K562 (cell line): ENCODE measurements at regions not wholly inside any gene's neighbourhood (a gene's known extent, or its start where the extent isn't known, plus 50 kb on each side); places are given as distances from the start of the nearest gene placed in this dataset.

Experiments
- ATAC-seq: fragments of 200-7000 bp; cut with Tn5 transposase; 3 replicates; pipeline ENCODE4 v1.9.1; 2020; ENCODE audit warnings: moderate library complexity
- BruUV-seq: library from RNA; stranded (reverse); fragments of 400-500 nt; replicated peaks from 2 replicates; lab custom pipeline; 2021; lab: Mats Ljungman, UMichigan
- CTCF ChIA-PET: fragments of 300-600 bp; formaldehyde crosslinking; extraction: SDS; loops from one replicate; lab custom pipeline; 2021; ENCODE audit warnings: low intra/inter-chr PET ratio; lab: Yijun Ruan, JAX
- POLR2A ChIA-PET: fragments of 300-600, 350-650 bp; sonication (Branson Sonifier 250); formaldehyde crosslinking; extraction: SDS; loops from one replicate; lab custom pipeline; 2021; ENCODE audit warnings: antibody characterized with exemption, inconsistent platforms; lab: Yijun Ruan, JAX
- DNase-seq, 4 experiments: peaks; one replicate each; pipeline versions ENCODE4 v3.0.0 to v3.0.0-alpha.2; 2011 to 2018; ENCODE audit warnings: low spot score in 3 of 4, mixed read lengths in 3 of 4; ENCODE audit errors: extremely low read depth in 1 of 4
- FAIRE-seq: peaks from 2 replicates; lab custom pipeline; 2011; peaks lifted over from hg19 to GRCh38; lab: Jason Lieb, UNC
- H2AFZ ChIP-seq: 2 replicates; pipeline ENCODE4 v1.6.0; 2011; ENCODE audit warnings: low read depth, low read length, control low read depth, inconsistent platforms
- H3K27ac ChIP-seq: fragments of 200-600 bp; 3 replicates; pipeline ENCODE4 v1.8.0; 2011; ENCODE audit warnings: low read depth, mild to moderate bottlenecking, control low read depth, inconsistent platforms, low read length, moderate library complexity, mixed read lengths; ENCODE audit errors: extremely low read depth
- H3K27me3 ChIP-seq, 2 experiments: fragments of 300-600 bp in 1 of 2; 2 replicates in 1 of 2; 3 replicates in 1 of 2; pipeline versions ENCODE4 v1.6.0 to v1.8.0; 2011; ENCODE audit warnings: inconsistent platforms in 2 of 2, low read length in 2 of 2, mild to moderate bottlenecking in 1 of 2, mixed read lengths in 1 of 2, moderate library complexity in 1 of 2; ENCODE audit not compliant: control insufficient read depth in 2 of 2, insufficient read depth in 2 of 2
- H3K36me3 ChIP-seq: fragments of 300-600 bp; 3 replicates; pipeline ENCODE4 v1.8.0; 2011; ENCODE audit warnings: mild to moderate bottlenecking, low read length, inconsistent platforms; ENCODE audit not compliant: control insufficient read depth, insufficient read depth
- H3K4me1 ChIP-seq, 2 experiments: fragments of 200-600 bp in 1 of 2; replicated peaks in 1 of 2; 2 replicates in 1 of 2; 3 replicates in 1 of 2; pipeline versions ENCODE4 v1.5.1 to v1.8.0; 2011; ENCODE audit warnings: inconsistent platforms in 2 of 2, low read length in 2 of 2, mild to moderate bottlenecking in 1 of 2, mixed read lengths in 1 of 2, moderate library complexity in 1 of 2; ENCODE audit not compliant: control insufficient read depth in 2 of 2, insufficient read depth in 2 of 2
- H3K4me2 ChIP-seq: 2 replicates; pipeline ENCODE4 v1.6.1; 2011; ENCODE audit warnings: low read length, control low read depth, inconsistent platforms, mixed read lengths; ENCODE audit not compliant: insufficient read depth
- H3K4me3 ChIP-seq: fragments of 200-600 bp; sonication (generic), shearing (Covaris generic); 2 replicates; pipeline ENCODE4 v1.5.1; 2016; ENCODE audit warnings: control low read depth, inconsistent platforms
- H3K79me2 ChIP-seq: fragments of 200-600 bp; 3 replicates; pipeline ENCODE4 v1.8.0; 2011; ENCODE audit warnings: low read length, inconsistent platforms; ENCODE audit not compliant: control insufficient read depth, insufficient read depth
- H3K9ac ChIP-seq, 2 experiments: 2 replicates each; pipeline versions ENCODE4 v1.6.0 to v1.6.1; 2011; ENCODE audit warnings: low read depth in 2 of 2, low read length in 2 of 2, control low read depth in 1 of 2, inconsistent platforms in 1 of 2, mild to moderate bottlenecking in 1 of 2, mixed read lengths in 1 of 2; ENCODE audit not compliant: insufficient read depth in 1 of 2
- H3K9me1 ChIP-seq: one replicate; pipeline ENCODE4 v1.6.0; 2011; ENCODE audit warnings: inconsistent platforms, mild to moderate bottlenecking, low read length, moderate library complexity; ENCODE audit not compliant: control insufficient read depth, insufficient read depth
- H3K9me3 ChIP-seq: replicated peaks from 2 replicates; pipeline ENCODE4 v1.5.1; 2011; ENCODE audit warnings: low read depth, low read length, inconsistent platforms; ENCODE audit not compliant: control insufficient read depth, insufficient read depth
- H4K20me1 ChIP-seq: replicated peaks from 2 replicates; pipeline ENCODE4 v1.6.1; 2011; ENCODE audit warnings: low read length, inconsistent platforms, mixed read lengths; ENCODE audit not compliant: control insufficient read depth, insufficient read depth
- DMBX1 ChIP-seq: fragments of 250-450 bp; sonication (Bioruptor Pico); IDR thresholded peaks from 2 replicates; pipeline ENCODE4 v1.8.0; 2022; ENCODE audit warnings: inconsistent platforms, mild to moderate bottlenecking, moderate library complexity, borderline replicate concordance
- GTF2E2 ChIP-seq: fragments of 200-800 bp; sonication (Bioruptor generic); IDR thresholded peaks from 2 replicates; pipeline ENCODE4 v1.6.1; 2016; ENCODE audit warnings: missing genetic modification characterization, missing compliant biosample characterization
- HDAC8 ChIP-seq: fragments of 450-650 bp; IDR thresholded peaks from 2 replicates; pipeline ENCODE4 v1.6.1; 2016; ENCODE audit warnings: mild to moderate bottlenecking, missing genetic modification characterization, moderate library complexity, missing compliant biosample characterization
- KLF13 ChIP-seq: fragments of 450-650 bp; IDR thresholded peaks from 2 replicates; pipeline ENCODE4 v1.6.1; 2016; ENCODE audit warnings: missing genetic modification characterization, low read depth, mild to moderate bottlenecking, missing compliant biosample characterization, moderate library complexity, borderline replicate concordance
- NCOA6 ChIP-seq: fragments of 450-650 bp; IDR thresholded peaks from 2 replicates; pipeline ENCODE4 v1.6.1; 2017; ENCODE audit warnings: mild to moderate bottlenecking
- RAD21 ChIP-seq, 2 experiments: fragments of 250-450 bp in 1 of 2; fragments of 450-650 bp in 1 of 2; sonication (Bioruptor Pico) in 1 of 2; formaldehyde crosslinking in 1 of 2; IDR thresholded peaks in 1 of 2; conservative IDR thresholded peaks in 1 of 2; 2 replicates each; pipeline versions ENCODE4 v1.4.0 to v1.8.0; 2020 to 2022; ENCODE audit warnings: mild to moderate bottlenecking in 2 of 2, moderate library complexity in 1 of 2
- SMAD4 ChIP-seq: fragments of 250-450 bp; sonication (Bioruptor Pico); conservative IDR thresholded peaks from 2 replicates; pipeline ENCODE4 v1.8.0; 2021; ENCODE audit warnings: inconsistent platforms, mild to moderate bottlenecking, moderate library complexity
- TGIF2 ChIP-seq: sonication (generic); formaldehyde crosslinking; IDR thresholded peaks from 2 replicates; pipeline ENCODE4 v1.8.1; 2022; ENCODE audit warnings: mild to moderate bottlenecking, missing genetic modification reagents, moderate library complexity
- THAP7 ChIP-seq: fragments of 250-450 bp; sonication (Bioruptor Pico); IDR thresholded peaks from 2 replicates; pipeline ENCODE4 v1.5.0; 2021
- TOE1 ChIP-seq, 2 experiments: fragments of 450-650 bp in 1 of 2; sonication (generic) in 1 of 2; formaldehyde crosslinking in 1 of 2; IDR thresholded peaks; 2 replicates each; pipeline versions ENCODE4 v1.7.1 to v1.8.0; 2016 to 2022; ENCODE audit warnings: borderline replicate concordance in 2 of 2, mild to moderate bottlenecking in 2 of 2, antibody characterized with exemption in 1 of 2, inconsistent platforms in 1 of 2, low read depth in 1 of 2, missing genetic modification reagents in 1 of 2, moderate library complexity in 1 of 2
- XRCC5 ChIP-seq: fragments of 200-400 bp; formaldehyde crosslinking; IDR thresholded peaks from 2 replicates; pipeline ENCODE4 v1.6.1; 2017; ENCODE audit warnings: low read depth, mild to moderate bottlenecking, low read length
- ZNF133 ChIP-seq: fragments of 250-450 bp; sonication (Bioruptor Pico); IDR thresholded peaks from 2 replicates; pipeline ENCODE4 v1.4.0; 2020; ENCODE audit warnings: mild to moderate bottlenecking
- ZNF263 ChIP-seq: sonication (generic); formaldehyde crosslinking; IDR thresholded peaks from 2 replicates; pipeline ENCODE4 v1.8.0; 2022; ENCODE audit warnings: mild to moderate bottlenecking, missing genetic modification reagents, borderline replicate concordance
- ZNF41 ChIP-seq: fragments of 250-450 bp; sonication (Bioruptor Pico); conservative IDR thresholded peaks from 2 replicates; pipeline ENCODE4 v1.4.0; 2020; ENCODE audit warnings: mild to moderate bottlenecking
- ZNF561 ChIP-seq: fragments of 450-650 bp; formaldehyde crosslinking; conservative IDR thresholded peaks from 2 replicates; pipeline ENCODE4 v1.4.0; 2020; ENCODE audit warnings: mild to moderate bottlenecking, moderate library complexity
- WGBS: fragments of 100-300 bp; shearing (Covaris generic); methylation state at CpG from one replicate; pipeline ENCODE4 v1.1.6; 2016; ENCODE audit warnings: low coverage, mixed read lengths; ENCODE audit not compliant: insufficient coverage; ENCODE audit errors: missing lambda C conversion rate; 5-methylcytosine and 5-hydroxymethylcytosine counted together
- in situ Hi-C: fragments of 300-500 bp; cut with MboI; formaldehyde crosslinking; loops from 4 replicates; pipeline ENCODE4 v1.15.0; 2018; ENCODE audit warnings: inconsistent platforms, mixed read lengths
- intact Hi-C: fragments of 100-400 bp; cut with micrococcal nuclease; formaldehyde crosslinking; loops from 2 replicates; pipeline ENCODE4 v1.14.2; 2022

GRCh38 chr14:66121859-66122258 lies 364.3 kb upstream of the CCDC196 start:
- TF ChIP-seq RAD21 (CRISPR knock-in tag; conservative IDR thresholded peaks at IDR 0.05 in 1 of 2, IDR thresholded peaks at IDR 0.05 in 1 of 2) (peak in 1 of 2 experiments; percentile 31; a peak in 1 of 4 replicates), DMBX1 (no peak)

GRCh38 chr14:66129224-66129623 lies 356.9 kb upstream of the CCDC196 start:
- BruUV-seq: no TSS peak
- CTCF ChIA-PET: no interaction called here
- Histone ChIP-seq H3K9me3 (no peaks in the 10 kb centered on the region), H3K4me1 (no peaks in the 10 kb centered on the region), H3K79me2 (no peaks in the 10 kb centered on the region), H3K27me3 (no peaks in the 10 kb centered on the region), H3K27ac (no peak overlapping the region), H3K36me3 (no peaks in the 10 kb centered on the region), H3K9ac (no peak overlapping the region), H2AFZ (no peak overlapping the region), H3K9me1 (no peaks in the 10 kb centered on the region), H3K4me3 (no peak overlapping the region), H3K4me2 (no peak overlapping the region), H4K20me1 (no peaks in the 10 kb centered on the region)
- no peak for DNase-seq
- intact Hi-C loops (no loop called here), in situ Hi-C loops (no loop called here)
- ATAC-seq: no peak
- POLR2A ChIA-PET: no interaction called here
- FAIRE-seq: no peak
- 0% methylated on average over 2 of the region's 2 CpGs for WGBS
- TF ChIP-seq GTF2E2 (tag): no peak
- no peak for TF ChIP-seq ZNF263 (CRISPR knock-in tag)
- no peak for TF ChIP-seq TOE1 (IDR thresholded peaks at IDR 0.05; ENCODE audit: borderline replicate concordance)
- no peak for TF ChIP-seq TOE1 (CRISPR knock-in tag; IDR thresholded peaks at IDR 0.05; ENCODE audit: borderline replicate concordance, low read depth)
- TF ChIP-seq ZNF133 (CRISPR knock-in tag): no peak
- no peak for TF ChIP-seq TGIF2 (CRISPR knock-in tag)
- no peak for TF ChIP-seq NCOA6
- TF ChIP-seq ZNF41 (CRISPR knock-in tag): no peak
- no peak for TF ChIP-seq HDAC8 (tag)
- no peak for TF ChIP-seq SMAD4 (CRISPR knock-in tag)
- no peak for TF ChIP-seq ZNF561 (CRISPR knock-in tag)
- no peak for TF ChIP-seq THAP7 (CRISPR knock-in tag)
- no peak for TF ChIP-seq XRCC5
- no peak for TF ChIP-seq KLF13 (tag)

More at GRCh38 chr14:66121859-66122258, 364.3 kb upstream of the CCDC196 start:
- Histone ChIP-seq H3K27me3 (no peaks in the 10 kb centered on the region), H3K4me2 (no peak overlapping the region), H2AFZ (no peak overlapping the region), H3K9ac (no peak overlapping the region), H3K9me1 (no peaks in the 10 kb centered on the region), H4K20me1 (no peaks in the 10 kb centered on the region), H3K9me3 (no peaks in the 10 kb centered on the region), H3K4me3 (no peak overlapping the region), H3K4me1 (no peaks in the 10 kb centered on the region), H3K36me3 (no peaks in the 10 kb centered on the region), H3K27ac (no peak overlapping the region), H3K79me2 (no peaks in the 10 kb centered on the region)
- BruUV-seq: no TSS peak
- DNase-seq (no peak), FAIRE-seq (no peak), ATAC-seq (no peak)
- WGBS: 0% methylated on average over 3 of the region's 3 CpGs
- CTCF ChIA-PET: no interaction called here
- intact Hi-C loops (no loop called here), in situ Hi-C loops (no loop called here)
- POLR2A ChIA-PET: no interaction called here
